ENCODE measurements at regions not wholly inside any gene's neighbourhood (a gene's known extent, or its start where the extent isn't known, plus 50 kb on each side); places are given as distances from the start of the nearest gene placed in this dataset.

DNA sequence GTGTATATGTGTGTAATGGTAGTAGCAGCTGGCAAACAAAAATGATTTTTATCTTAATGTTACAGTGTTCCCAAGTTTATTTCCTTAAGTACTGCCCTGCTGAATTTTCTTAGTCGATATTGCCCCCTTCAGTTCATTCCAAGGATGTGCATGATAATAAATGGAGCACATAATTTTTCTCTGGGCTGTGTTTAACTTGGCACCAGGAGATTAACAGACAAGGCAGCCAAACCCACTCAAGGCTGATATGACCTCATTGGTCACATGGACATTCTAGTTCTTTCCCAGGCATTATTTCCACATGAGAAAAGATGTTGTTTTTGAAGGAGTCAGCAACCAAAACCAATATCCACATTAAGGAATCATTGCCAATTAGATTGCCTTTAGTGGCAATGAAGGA is 61.8 kb downstream of the COX7C start:
- Histone ChIP-seq H2AK9ac (replicated peaks; ENCODE audit: low read depth, low read length, poor library complexity) (no peak overlapping the region), H2AFZ (replicated peaks; ENCODE audit: low read length, poor library complexity) (no peak overlapping the region), H3K14ac (replicated peaks; ENCODE audit: low read depth, low read length) (no peak overlapping the region), H2AK5ac (ENCODE audit: low read depth, low read length) (no peak overlapping the region), H3K4ac (ENCODE audit: low read depth, low read length) (no peak overlapping the region), H2BK120ac (ENCODE audit: low read depth, low read length) (no peak overlapping the region), H3K4me1 (ENCODE audit: control insufficient read depth, insufficient read depth, low read length) (no peaks in the 10 kb centered on the region), H2BK5ac (ENCODE audit: low read depth, low read length, poor library complexity, severe bottlenecking) (no peak overlapping the region), H2BK15ac (ENCODE audit: low read depth, low read length) (no peak overlapping the region), H3K9me1 (ENCODE audit: insufficient read depth, low read length) (no peaks in the 10 kb centered on the region), H3K79me1 (ENCODE audit: low read depth in 1 of 2, low read length in 2 of 2) (no peaks in the 10 kb centered on the region), H3K23ac (ENCODE audit: low read depth, low read length) (no peak overlapping the region), H2BK20ac (ENCODE audit: low read depth, low read length) (no peak overlapping the region), H3K4me3 (ENCODE audit: insufficient read depth, low read depth, low read length) (no peak overlapping the region), H3K27me3 (ENCODE audit: control insufficient read depth, insufficient read depth, low read length) (no peaks in the 10 kb centered on the region), H3K18ac (ENCODE audit: low read depth, low read length) (no peak overlapping the region), H3K36me3 (ENCODE audit: control insufficient read depth, insufficient read depth, low read length) (no peaks in the 10 kb centered on the region), H4K8ac (ENCODE audit: low read depth in 2 of 2, low read length in 2 of 2) (no peak overlapping the region), H4K20me1 (ENCODE audit: insufficient read depth, low read length) (no peaks in the 10 kb centered on the region), H3K56ac (ENCODE audit: extremely low read depth, insufficient read depth, low read length) (no peak overlapping the region), H4K91ac (ENCODE audit: insufficient read depth, low read depth, low read length) (no peak overlapping the region), H3K9ac (ENCODE audit: low read depth, low read length) (no peak overlapping the region), H3K9me3 (ENCODE audit: control insufficient read depth, insufficient read depth, low read length) (no peaks in the 10 kb centered on the region), H3K4me2 (ENCODE audit: low read depth, low read length) (no peak overlapping the region), H4K5ac (ENCODE audit: low read depth, low read length) (no peak overlapping the region), H3K27ac (ENCODE audit: insufficient read depth, low read length) (no peak overlapping the region)
- ATAC-seq (ENCODE audit: low read depth) (peak; percentile 93), DNase-seq (peak; percentile 87)
- dilution Hi-C loops (cut with HindIII; ENCODE audit: low sequenced_read_pairs, unreplicated experiment) = no loop called here
- in situ Hi-C loops (cut with MboI; ENCODE audit: low sequenced_read_pairs) = no loop called here
- no TSS peak for BruUV-seq (replicated peaks)
- TF ChIP-seq CEBPB (IDR thresholded peaks at IDR 0.05; ENCODE audit: low read depth, low read length) = no peak
- TF ChIP-seq CHD1 (IDR thresholded peaks at IDR 0.05; ENCODE audit: low read depth, low read length) = no peak
- peak; percentile 72 for TF ChIP-seq RAD21 (IDR thresholded peaks at IDR 0.05; ENCODE audit: low read length)
- no peak for TF ChIP-seq BHLHE40 (IDR thresholded peaks at IDR 0.05; ENCODE audit: low read depth, low read length)
- no peak for TF ChIP-seq FOS (IDR thresholded peaks at IDR 0.05; ENCODE audit: low read depth, low read length)
- TF ChIP-seq RFX5 (IDR thresholded peaks at IDR 0.05; ENCODE audit: low read depth, low read length) = no peak
- TF ChIP-seq, protein P1, sequence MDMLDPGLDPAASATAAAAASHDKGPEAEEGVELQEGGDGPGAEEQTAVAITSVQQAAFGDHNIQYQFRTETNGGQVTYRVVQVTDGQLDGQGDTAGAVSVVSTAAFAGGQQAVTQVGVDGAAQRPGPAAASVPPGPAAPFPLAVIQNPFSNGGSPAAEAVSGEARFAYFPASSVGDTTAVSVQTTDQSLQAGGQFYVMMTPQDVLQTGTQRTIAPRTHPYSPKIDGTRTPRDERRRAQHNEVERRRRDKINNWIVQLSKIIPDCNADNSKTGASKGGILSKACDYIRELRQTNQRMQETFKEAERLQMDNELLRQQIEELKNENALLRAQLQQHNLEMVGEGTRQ (IDR thresholded peaks at IDR 0.05; ENCODE audit: low read depth, low read length) = peak; percentile 81
- peak; percentile 48 for TF ChIP-seq SMC3 (IDR thresholded peaks at IDR 0.05; ENCODE audit: low read depth, low read length)
- TF ChIP-seq NFE2L2 (IDR thresholded peaks at IDR 0.05; ENCODE audit: low read depth, low read length) = no peak
- TF ChIP-seq, protein P2, sequence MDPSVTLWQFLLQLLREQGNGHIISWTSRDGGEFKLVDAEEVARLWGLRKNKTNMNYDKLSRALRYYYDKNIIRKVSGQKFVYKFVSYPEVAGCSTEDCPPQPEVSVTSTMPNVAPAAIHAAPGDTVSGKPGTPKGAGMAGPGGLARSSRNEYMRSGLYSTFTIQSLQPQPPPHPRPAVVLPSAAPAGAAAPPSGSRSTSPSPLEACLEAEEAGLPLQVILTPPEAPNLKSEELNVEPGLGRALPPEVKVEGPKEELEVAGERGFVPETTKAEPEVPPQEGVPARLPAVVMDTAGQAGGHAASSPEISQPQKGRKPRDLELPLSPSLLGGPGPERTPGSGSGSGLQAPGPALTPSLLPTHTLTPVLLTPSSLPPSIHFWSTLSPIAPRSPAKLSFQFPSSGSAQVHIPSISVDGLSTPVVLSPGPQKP (IDR thresholded peaks at IDR 0.05; ENCODE audit: borderline replicate concordance, low read depth, low read length) = no peak
- TF ChIP-seq, protein P3, sequence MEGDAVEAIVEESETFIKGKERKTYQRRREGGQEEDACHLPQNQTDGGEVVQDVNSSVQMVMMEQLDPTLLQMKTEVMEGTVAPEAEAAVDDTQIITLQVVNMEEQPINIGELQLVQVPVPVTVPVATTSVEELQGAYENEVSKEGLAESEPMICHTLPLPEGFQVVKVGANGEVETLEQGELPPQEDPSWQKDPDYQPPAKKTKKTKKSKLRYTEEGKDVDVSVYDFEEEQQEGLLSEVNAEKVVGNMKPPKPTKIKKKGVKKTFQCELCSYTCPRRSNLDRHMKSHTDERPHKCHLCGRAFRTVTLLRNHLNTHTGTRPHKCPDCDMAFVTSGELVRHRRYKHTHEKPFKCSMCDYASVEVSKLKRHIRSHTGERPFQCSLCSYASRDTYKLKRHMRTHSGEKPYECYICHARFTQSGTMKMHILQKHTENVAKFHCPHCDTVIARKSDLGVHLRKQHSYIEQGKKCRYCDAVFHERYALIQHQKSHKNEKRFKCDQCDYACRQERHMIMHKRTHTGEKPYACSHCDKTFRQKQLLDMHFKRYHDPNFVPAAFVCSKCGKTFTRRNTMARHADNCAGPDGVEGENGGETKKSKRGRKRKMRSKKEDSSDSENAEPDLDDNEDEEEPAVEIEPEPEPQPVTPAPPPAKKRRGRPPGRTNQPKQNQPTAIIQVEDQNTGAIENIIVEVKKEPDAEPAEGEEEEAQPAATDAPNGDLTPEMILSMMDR (conservative IDR thresholded peaks at IDR 0.05; ENCODE audit: low read depth, low read length) = peak; percentile 64
- intact Hi-C loops (cut with micrococcal nuclease) = no loop called here
- CTCF ChIA-PET = interaction anchor here (0.6 kb wide), 1 partner anchor 736 kb away, joined by 3 read pairs; no protein-coding TSS in a partner anchor
- POLR2A ChIA-PET (ENCODE audit: unreplicated experiment) = no interaction called here
- no CpG with 5 or more reads among the region's 1 CpG for whole genome bisulfite sequencing, 2 experiments (ENCODE audit: extremely low coverage in 2 of 2, insufficient read length in 1 of 2)
